Choroid plexus epithelial cell (primary cell): ENCODE measurements at regions not wholly inside any gene's neighbourhood (a gene's known extent, or its start where the extent isn't known, plus 50 kb on each side); places are given as distances from the start of the nearest gene placed in this dataset.

Experiments
- DNase-seq: peaks from one replicate; pipeline ENCODE4 v3.0.0-alpha.2; 2010; ENCODE audit warnings: low read depth
- H3K4me3 ChIP-seq: 2 replicates; pipeline ENCODE4 v1.5.1; 2011; ENCODE audit warnings: low read depth, mild to moderate bottlenecking, control low read depth, low read length, moderate library complexity
- TF ChIP-seq, protein P1 (sequence below): conservative IDR thresholded peaks from 2 replicates; pipeline ENCODE4 v1.5.1; 2011; ENCODE audit warnings: low read depth, mild to moderate bottlenecking, control low read depth, inconsistent platforms, low read length, moderate library complexity

- DNase-seq, result no peak
- H3K4me3 ChIP-seq, result no peak overlapping the region
- TF ChIP-seq, protein P1, sequence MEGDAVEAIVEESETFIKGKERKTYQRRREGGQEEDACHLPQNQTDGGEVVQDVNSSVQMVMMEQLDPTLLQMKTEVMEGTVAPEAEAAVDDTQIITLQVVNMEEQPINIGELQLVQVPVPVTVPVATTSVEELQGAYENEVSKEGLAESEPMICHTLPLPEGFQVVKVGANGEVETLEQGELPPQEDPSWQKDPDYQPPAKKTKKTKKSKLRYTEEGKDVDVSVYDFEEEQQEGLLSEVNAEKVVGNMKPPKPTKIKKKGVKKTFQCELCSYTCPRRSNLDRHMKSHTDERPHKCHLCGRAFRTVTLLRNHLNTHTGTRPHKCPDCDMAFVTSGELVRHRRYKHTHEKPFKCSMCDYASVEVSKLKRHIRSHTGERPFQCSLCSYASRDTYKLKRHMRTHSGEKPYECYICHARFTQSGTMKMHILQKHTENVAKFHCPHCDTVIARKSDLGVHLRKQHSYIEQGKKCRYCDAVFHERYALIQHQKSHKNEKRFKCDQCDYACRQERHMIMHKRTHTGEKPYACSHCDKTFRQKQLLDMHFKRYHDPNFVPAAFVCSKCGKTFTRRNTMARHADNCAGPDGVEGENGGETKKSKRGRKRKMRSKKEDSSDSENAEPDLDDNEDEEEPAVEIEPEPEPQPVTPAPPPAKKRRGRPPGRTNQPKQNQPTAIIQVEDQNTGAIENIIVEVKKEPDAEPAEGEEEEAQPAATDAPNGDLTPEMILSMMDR, result no peak
Observed at GRCh38 chr7:13072014-13072413, 384.6 kb downstream of the ARL4A start.

GRCh38 chr7:13077466-13077865 lies 390.0 kb downstream of the ARL4A start:
- TF ChIP-seq, protein P1, result no peak
- peak; percentile 64 for DNase-seq
- no peak overlapping the region for H3K4me3 ChIP-seq

- TF ChIP-seq, protein P1, result no peak
- no peak for DNase-seq
- H3K4me3 ChIP-seq, result no peak overlapping the region
Observed at GRCh38 chr7:13078105-13078504, 390.7 kb downstream of the ARL4A start.

DNA sequence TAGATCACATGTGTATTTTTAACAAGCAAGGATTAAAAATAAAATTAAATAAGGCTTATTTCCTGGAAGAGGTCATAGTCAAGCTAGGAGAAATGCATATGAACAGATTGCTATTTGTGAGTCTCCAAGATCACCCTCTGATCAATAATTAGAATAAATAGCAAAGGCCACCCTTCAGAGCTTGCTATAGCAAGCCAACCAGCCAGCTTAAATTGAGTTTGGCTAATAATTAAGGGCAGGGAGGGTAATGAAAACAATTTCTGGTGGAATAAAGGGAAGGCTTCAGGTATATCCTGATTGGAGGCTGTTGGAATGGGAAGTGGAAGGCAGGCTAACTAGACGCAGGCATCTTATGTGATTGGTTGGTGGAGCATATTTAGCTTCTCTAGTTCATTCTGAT lies 403.5 kb downstream of the ARL4A start:
- DNase-seq, result no peak
- no peak overlapping the region for H3K4me3 ChIP-seq
- TF ChIP-seq, protein P1, result no peak

DNA sequence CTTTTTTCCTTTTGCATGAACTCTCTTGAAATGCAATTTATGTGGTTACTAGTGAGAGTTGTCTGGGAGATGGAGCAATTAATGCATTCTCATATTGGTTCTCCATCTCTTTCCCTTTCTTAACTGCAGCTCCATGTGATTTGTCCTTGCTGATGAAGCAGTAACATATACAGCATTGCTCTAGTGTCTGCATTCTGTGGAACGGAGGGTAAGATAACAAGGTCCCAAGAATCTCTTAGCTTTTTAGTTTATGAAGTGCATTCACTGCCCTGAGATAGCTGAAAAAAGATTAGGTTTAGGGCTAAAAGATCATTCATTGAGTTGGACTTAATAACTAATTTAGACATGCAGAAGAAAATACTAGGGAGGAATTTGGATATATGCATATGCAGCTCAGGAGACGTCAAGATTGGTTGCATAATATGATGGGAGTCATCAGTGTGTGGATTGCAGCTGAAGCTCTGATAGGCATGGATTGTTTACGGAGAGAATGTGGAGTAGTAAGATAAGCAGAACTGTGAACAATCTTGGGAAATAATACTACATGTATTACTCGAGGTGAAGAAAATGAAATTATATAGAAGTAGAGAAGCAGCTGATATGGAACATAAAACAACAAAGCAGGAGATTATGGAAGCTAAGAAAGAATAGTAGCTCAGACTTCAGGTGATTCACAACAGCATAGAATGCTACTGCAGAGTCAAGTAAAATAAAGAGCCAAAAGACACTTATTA lies 404.7 kb downstream of the ARL4A start:
- DNase-seq, result peak; percentile 67
- H3K4me3 ChIP-seq, result no peak overlapping the region
- TF ChIP-seq, protein P1, result no peak

GRCh38 chr7:13092708-13093005 lies 405.2 kb downstream of the ARL4A start:
- TF ChIP-seq, protein P1, result no peak
- DNase-seq, result no peak
- H3K4me3 ChIP-seq, result no peak overlapping the region

GRCh38 chr7:13093160-13093559 lies 405.7 kb downstream of the ARL4A start:
- TF ChIP-seq, protein P1, result no peak
- no peak overlapping the region for H3K4me3 ChIP-seq
- no peak for DNase-seq
